ENCODE measurements at regions not wholly inside any gene's neighbourhood (a gene's known extent, or its start where the extent isn't known, plus 50 kb on each side); places are given as distances from the start of the nearest gene placed in this dataset.

DNA sequence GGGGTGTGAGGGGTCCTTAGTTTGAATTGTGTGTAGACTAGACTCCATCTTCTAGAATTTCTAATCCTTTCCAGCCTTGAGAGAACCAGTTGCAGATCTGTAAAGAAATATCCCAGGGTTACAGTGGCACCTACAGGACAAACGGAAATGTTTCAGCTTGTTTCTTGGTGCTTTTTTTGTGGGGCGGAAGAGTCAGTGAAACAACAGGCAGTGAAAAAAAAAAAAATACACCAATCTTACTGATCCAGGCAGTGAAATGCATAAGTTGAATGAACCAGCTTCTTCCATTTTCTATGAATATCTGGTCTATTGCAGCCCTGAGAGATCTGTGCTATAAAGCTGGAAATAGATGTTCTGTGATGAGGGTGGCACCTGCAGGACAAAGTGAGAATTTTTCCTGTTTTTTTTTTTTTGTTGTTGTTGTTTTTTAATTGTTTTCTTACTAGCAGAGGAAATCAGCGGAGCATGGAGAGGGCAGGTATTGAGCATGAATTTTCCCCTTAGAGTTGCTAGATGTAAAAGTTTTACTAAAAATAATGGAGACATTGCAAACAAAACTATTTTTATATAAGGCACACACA lies 81.9 kb upstream of the DYNC1I1 start:
- peak overlapping the region; percentile 47; the same call in 1 of the 2 replicates for H3K4me2 ChIP-seq (ENCODE audit: low read depth, low read length)
- H2AFZ ChIP-seq (ENCODE audit: low read length), result no peak overlapping the region
- in situ Hi-C loops (cut with HindIII; ENCODE audit: extremely low pct_ligation_motif_present, low pct_unique_long_range_greater_than_20kb) (loop anchor here (25.0 kb wide), 2 partner anchors 353 to 1403 kb away; no protein-coding TSS in a partner anchor), intact Hi-C loops (cut with micrococcal nuclease; ENCODE audit: unreplicated experiment) (no loop called here)
- H3K27ac ChIP-seq (ENCODE audit: extremely low read length, insufficient read depth, low read length), result no peak overlapping the region
- 3% methylated on average over 3 of the region's 3 CpGs for WGBS (ENCODE audit: low lambda C conversion rate)
- H3K9ac ChIP-seq (ENCODE audit: insufficient read depth, low read depth, low read length), result no peak overlapping the region
- H3K9me3 ChIP-seq (ENCODE audit: low read length), result no peaks in the 10 kb centered on the region
- CTCF ChIA-PET (ENCODE audit: low intra/inter-chr PET ratio, low total read pairs), result interaction anchor here (6.8 to 11.0 kb wide), 2 partner anchors 162 to 179 kb away, joined by 52 to 150 read pairs; no protein-coding TSS in a partner anchor
- H3K4me3 ChIP-seq (replicated peaks in 1 of 3; ENCODE audit: insufficient read depth in 1 of 3, low read depth in 2 of 3, low read length in 3 of 3), result no peak overlapping the region
- peak; percentile 47 for DNase-seq (ENCODE audit: low spot score)
- no peaks in the 10 kb centered on the region for H3K36me3 ChIP-seq (replicated peaks in 1 of 2; ENCODE audit: control insufficient read depth in 1 of 2, insufficient read depth in 2 of 2, low read length in 2 of 2)
- no TSS peak for BruUV-seq (replicated peaks)
- POLR2A ChIA-PET, result interaction anchor here (0.7 kb wide), 1 partner anchor 262 kb away, joined by 3 read pairs; no protein-coding TSS in a partner anchor
- ATAC-seq, result peak; percentile 83
- H4K20me1 ChIP-seq (ENCODE audit: insufficient read depth, low read length), result no peaks in the 10 kb centered on the region
- no peaks in the 10 kb centered on the region for H3K27me3 ChIP-seq (ENCODE audit: control insufficient read depth in 1 of 2, insufficient read depth in 2 of 2, low read length in 2 of 2)
- FAIRE-seq, result peak; percentile 81
- H3K4me1 ChIP-seq (ENCODE audit: insufficient read depth, low read length), result no peaks in the 10 kb centered on the region
- no peaks in the 10 kb centered on the region for H3K79me2 ChIP-seq (ENCODE audit: insufficient read depth, low read length)
- TF ChIP-seq ZNF230 (CRISPR knock-in tag; IDR thresholded peaks at IDR 0.05), result no peak
- TF ChIP-seq, protein P1, sequence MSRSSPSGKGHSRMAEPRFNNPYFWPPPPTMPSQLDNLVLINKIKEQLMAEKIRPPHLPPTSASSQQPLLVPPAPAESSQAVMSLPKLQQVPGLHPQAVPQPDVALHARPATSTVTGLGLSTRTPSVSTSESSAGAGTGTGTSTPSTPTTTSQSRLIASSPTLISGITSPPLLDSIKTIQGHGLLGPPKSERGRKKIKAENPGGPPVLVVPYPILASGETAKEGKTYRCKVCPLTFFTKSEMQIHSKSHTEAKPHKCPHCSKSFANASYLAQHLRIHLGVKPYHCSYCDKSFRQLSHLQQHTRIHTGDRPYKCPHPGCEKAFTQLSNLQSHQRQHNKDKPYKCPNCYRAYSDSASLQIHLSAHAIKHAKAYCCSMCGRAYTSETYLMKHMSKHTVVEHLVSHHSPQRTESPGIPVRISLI (CRISPR knock-in tag; IDR thresholded peaks at IDR 0.05; ENCODE audit: borderline replicate concordance), result peak; percentile 85; the same call in 1 of the 2 replicates
- peak; percentile 76 for TF ChIP-seq STAG1 (CRISPR knock-in tag; IDR thresholded peaks at IDR 0.05)
- no peak for TF ChIP-seq RAD51 (IDR thresholded peaks at IDR 0.05; ENCODE audit: borderline replicate concordance)
- no peak for TF ChIP-seq SMARCE1 (IDR thresholded peaks at IDR 0.05; ENCODE audit: borderline replicate concordance)
- no peak for TF ChIP-seq ZFP90 (CRISPR knock-in tag; IDR thresholded peaks at IDR 0.05; ENCODE audit: borderline replicate concordance)
- TF ChIP-seq, protein P2, sequence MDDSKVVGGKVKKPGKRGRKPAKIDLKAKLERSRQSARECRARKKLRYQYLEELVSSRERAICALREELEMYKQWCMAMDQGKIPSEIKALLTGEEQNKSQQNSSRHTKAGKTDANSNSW (CRISPR knock-in tag; IDR thresholded peaks at IDR 0.05; ENCODE audit: borderline replicate concordance), result no peak
- no peak for TF ChIP-seq ZNF296 (CRISPR knock-in tag; conservative IDR thresholded peaks at IDR 0.05)
- TF ChIP-seq ZNF138 (CRISPR knock-in tag; IDR thresholded peaks at IDR 0.05; ENCODE audit: low read depth), result no peak
- TF ChIP-seq, protein P3, sequence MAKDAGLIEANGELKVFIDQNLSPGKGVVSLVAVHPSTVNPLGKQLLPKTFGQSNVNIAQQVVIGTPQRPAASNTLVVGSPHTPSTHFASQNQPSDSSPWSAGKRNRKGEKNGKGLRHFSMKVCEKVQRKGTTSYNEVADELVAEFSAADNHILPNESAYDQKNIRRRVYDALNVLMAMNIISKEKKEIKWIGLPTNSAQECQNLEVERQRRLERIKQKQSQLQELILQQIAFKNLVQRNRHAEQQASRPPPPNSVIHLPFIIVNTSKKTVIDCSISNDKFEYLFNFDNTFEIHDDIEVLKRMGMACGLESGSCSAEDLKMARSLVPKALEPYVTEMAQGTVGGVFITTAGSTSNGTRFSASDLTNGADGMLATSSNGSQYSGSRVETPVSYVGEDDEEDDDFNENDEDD (CRISPR knock-in tag; IDR thresholded peaks at IDR 0.05; ENCODE audit: borderline replicate concordance), result no peak
- no peak for TF ChIP-seq ZNF24 (IDR thresholded peaks at IDR 0.05)
- TF ChIP-seq SMC3 (IDR thresholded peaks at IDR 0.05; ENCODE audit: low read length), result peak; percentile 18; the same call in 1 of the 2 replicates
- TF ChIP-seq ZNF331 (CRISPR knock-in tag; IDR thresholded peaks at IDR 0.05), result no peak
- TF ChIP-seq, protein P4, sequence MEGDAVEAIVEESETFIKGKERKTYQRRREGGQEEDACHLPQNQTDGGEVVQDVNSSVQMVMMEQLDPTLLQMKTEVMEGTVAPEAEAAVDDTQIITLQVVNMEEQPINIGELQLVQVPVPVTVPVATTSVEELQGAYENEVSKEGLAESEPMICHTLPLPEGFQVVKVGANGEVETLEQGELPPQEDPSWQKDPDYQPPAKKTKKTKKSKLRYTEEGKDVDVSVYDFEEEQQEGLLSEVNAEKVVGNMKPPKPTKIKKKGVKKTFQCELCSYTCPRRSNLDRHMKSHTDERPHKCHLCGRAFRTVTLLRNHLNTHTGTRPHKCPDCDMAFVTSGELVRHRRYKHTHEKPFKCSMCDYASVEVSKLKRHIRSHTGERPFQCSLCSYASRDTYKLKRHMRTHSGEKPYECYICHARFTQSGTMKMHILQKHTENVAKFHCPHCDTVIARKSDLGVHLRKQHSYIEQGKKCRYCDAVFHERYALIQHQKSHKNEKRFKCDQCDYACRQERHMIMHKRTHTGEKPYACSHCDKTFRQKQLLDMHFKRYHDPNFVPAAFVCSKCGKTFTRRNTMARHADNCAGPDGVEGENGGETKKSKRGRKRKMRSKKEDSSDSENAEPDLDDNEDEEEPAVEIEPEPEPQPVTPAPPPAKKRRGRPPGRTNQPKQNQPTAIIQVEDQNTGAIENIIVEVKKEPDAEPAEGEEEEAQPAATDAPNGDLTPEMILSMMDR (CRISPR knock-in tag; IDR thresholded peaks at IDR 0.05), result peak; percentile 72
- TF ChIP-seq, protein P5, sequence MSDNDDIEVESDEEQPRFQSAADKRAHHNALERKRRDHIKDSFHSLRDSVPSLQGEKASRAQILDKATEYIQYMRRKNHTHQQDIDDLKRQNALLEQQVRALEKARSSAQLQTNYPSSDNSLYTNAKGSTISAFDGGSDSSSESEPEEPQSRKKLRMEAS (IDR thresholded peaks at IDR 0.05), result no peak
- no peak for TF ChIP-seq MLLT10 (CRISPR knock-in tag; IDR thresholded peaks at IDR 0.05)
- TF ChIP-seq ZNF550 (CRISPR knock-in tag; IDR thresholded peaks at IDR 0.05; ENCODE audit: borderline replicate concordance), result no peak
- no peak for TF ChIP-seq MTF2 (CRISPR knock-in tag; IDR thresholded peaks at IDR 0.05; ENCODE audit: borderline replicate concordance)
- TF ChIP-seq, protein P6, sequence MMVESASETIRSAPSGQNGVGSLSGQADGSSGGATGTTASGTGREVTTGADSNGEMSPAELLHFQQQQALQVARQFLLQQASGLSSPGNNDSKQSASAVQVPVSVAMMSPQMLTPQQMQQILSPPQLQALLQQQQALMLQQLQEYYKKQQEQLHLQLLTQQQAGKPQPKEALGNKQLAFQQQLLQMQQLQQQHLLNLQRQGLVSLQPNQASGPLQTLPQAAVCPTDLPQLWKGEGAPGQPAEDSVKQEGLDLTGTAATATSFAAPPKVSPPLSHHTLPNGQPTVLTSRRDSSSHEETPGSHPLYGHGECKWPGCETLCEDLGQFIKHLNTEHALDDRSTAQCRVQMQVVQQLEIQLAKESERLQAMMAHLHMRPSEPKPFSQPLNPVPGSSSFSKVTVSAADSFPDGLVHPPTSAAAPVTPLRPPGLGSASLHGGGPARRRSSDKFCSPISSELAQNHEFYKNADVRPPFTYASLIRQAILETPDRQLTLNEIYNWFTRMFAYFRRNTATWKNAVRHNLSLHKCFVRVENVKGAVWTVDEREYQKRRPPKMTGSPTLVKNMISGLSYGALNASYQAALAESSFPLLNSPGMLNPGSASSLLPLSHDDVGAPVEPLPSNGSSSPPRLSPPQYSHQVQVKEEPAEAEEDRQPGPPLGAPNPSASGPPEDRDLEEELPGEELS (CRISPR knock-in tag; IDR thresholded peaks at IDR 0.05), result no peak
